Prostate gland (tissue), 2 donors: ENCODE measurements at regions not wholly inside any gene's neighbourhood (a gene's known extent, or its start where the extent isn't known, plus 50 kb on each side); places are given as distances from the start of the nearest gene placed in this dataset.

Experiments used
- CTCF ChIP-seq, 4 experiments: fragments of 200-600 bp in 2 of 4; fragments of 450-650 bp in 2 of 4; sonication (generic) in 2 of 4; IDR thresholded peaks; 1 replicate in 3 of 4; 2 replicates in 1 of 4; pipeline ENCODE4 v1.5.1; 2016 to 2019; ENCODE audit warnings: antibody characterized with exemption in 4 of 4, mild to moderate bottlenecking in 2 of 4, moderate library complexity in 2 of 4
- POLR2A ChIP-seq: fragments of 450-650 bp; IDR thresholded peaks from one replicate; pipeline ENCODE4 v1.6.1; 2016; ENCODE audit warnings: antibody characterized with exemption, mild to moderate bottlenecking
- POLR2AphosphoS5 ChIP-seq: sonication (generic); formaldehyde crosslinking; IDR thresholded peaks from one replicate; pipeline ENCODE4 v1.6.1; 2017; ENCODE audit warnings: antibody characterized with exemption

GRCh38 chr12:17609153-17609552, 480.8 kb downstream of the RERGL start:
- TF ChIP-seq CTCF (IDR thresholded peaks at IDR 0.05) (no peak), POLR2A (no peak), POLR2AphosphoS5 (no peak)
